Fibroblast of the aortic adventitia (primary cell): ENCODE measurements at regions not wholly inside any gene's neighbourhood (a gene's known extent, or its start where the extent isn't known, plus 50 kb on each side); places are given as distances from the start of the nearest gene placed in this dataset.

ENCODE experiments used
- DNase-seq: peaks from one replicate; pipeline ENCODE4 v3.0.0-alpha.2; 2010; ENCODE audit warnings: low read depth
- H3K4me3 ChIP-seq: 2 replicates; pipeline ENCODE4 v1.5.1; 2011; ENCODE audit warnings: low read depth, mild to moderate bottlenecking, control low read depth, low read length, moderate library complexity
- TF ChIP-seq, protein P1 (sequence below): IDR thresholded peaks from 2 replicates; pipeline ENCODE4 v1.5.1; 2011; ENCODE audit warnings: mild to moderate bottlenecking, low read length, control low read depth, inconsistent platforms; ENCODE audit not compliant: insufficient read depth

DNA sequence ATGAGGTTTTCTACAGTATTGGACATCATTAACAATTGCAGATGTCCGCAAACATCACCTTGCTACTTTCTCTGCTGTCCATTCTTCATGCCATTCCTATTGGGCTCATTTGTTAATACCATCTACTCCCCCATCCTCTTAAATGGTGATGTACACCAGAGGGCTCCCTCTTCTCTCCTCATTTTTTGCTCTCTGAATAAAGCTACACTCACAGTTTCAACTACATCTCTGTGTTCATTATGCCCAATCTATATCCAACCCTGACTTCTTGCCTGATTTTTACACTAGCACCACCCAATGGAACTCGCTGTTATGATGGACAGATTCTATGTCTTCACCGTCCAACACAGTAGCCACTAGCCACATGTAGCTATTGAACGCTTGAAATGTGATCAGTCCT, 288.1 kb upstream of the ID4 start:
- H3K4me3 ChIP-seq = no peak overlapping the region
- TF ChIP-seq, protein P1, sequence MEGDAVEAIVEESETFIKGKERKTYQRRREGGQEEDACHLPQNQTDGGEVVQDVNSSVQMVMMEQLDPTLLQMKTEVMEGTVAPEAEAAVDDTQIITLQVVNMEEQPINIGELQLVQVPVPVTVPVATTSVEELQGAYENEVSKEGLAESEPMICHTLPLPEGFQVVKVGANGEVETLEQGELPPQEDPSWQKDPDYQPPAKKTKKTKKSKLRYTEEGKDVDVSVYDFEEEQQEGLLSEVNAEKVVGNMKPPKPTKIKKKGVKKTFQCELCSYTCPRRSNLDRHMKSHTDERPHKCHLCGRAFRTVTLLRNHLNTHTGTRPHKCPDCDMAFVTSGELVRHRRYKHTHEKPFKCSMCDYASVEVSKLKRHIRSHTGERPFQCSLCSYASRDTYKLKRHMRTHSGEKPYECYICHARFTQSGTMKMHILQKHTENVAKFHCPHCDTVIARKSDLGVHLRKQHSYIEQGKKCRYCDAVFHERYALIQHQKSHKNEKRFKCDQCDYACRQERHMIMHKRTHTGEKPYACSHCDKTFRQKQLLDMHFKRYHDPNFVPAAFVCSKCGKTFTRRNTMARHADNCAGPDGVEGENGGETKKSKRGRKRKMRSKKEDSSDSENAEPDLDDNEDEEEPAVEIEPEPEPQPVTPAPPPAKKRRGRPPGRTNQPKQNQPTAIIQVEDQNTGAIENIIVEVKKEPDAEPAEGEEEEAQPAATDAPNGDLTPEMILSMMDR = peak; percentile 9
- peak; percentile 8 for DNase-seq

DNA sequence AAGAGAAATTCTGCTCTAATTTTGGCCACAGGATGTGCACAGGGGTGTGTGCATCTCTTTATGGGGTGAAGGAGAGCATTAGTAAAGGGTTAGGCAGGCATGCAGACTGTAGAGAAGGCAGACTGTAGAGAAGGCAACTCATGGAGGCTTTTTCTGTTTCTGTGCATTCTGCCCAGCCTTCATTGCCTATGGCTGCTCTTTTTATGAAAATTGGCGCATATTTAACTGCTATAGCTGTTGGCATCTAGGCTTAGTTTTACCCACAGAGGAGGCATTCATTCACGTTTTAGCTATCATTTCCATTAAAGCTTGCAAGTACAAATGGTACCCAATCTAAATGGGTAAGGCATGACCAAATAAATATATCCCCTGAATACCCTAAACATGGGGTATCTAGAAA, 286.8 kb upstream of the ID4 start:
- no peak overlapping the region for H3K4me3 ChIP-seq
- TF ChIP-seq, protein P1 = no peak
- DNase-seq = no peak

DNA sequence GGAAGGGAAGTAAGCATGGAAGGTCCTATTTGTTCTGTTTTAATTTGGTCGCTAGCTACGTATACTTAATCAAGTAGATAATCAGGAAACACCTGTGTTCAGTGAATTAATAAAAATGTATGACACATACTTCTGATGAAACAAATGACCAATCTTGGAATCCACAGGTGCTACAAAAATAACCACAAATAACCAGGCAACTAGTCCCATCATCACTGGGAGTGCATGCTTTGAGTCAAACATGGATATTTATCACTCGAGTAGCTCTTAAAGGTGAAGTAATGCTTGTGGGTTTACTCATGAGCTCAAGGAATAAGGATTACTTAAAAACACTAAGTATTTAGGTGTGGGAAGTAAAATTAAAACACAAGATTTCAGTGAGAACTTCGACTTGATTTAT, 285.6 kb upstream of the ID4 start:
- DNase-seq = no peak
- TF ChIP-seq, protein P1 = no peak
- no peak overlapping the region for H3K4me3 ChIP-seq

DNA sequence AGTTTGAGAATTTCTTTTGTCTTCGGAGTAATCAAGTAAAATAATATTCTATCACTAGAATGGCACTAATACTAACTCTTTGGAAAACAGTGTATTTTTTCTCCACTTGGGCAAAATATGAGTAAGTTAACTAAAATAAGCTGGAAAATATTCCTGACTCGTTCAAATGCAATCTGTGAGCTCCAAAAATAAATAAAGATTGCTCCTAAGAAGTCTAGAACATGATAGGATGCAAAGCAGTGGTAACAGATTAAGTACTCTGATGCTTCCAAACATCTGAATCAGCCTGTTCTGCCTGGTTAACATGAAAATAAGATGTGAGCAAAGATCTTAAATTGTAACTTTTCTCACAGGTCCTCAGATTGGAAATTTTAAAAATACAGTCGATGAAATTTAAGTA, 285.1 kb upstream of the ID4 start:
- TF ChIP-seq, protein P1 = no peak
- DNase-seq = no peak
- no peak overlapping the region for H3K4me3 ChIP-seq

DNA sequence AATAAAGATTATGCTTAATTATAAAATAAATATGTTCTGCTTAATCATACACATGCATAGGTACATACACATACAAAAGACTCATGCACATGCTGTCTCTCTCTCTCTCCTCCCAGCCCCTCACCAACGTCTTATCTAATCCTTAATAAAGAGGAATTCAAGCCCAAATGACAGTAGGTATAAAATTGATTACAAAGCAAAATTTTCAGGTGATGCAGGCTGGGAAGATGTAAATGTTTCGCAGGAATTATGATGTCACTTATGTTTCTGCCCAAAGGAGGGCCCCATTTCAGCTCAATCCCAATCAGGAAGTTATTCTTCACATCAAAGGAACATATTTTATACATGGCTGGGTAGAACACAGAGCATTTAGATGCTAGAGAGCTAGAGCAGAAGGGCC, 284.6 kb upstream of the ID4 start:
- DNase-seq = no peak
- TF ChIP-seq, protein P1 = no peak
- no peak overlapping the region for H3K4me3 ChIP-seq

DNA sequence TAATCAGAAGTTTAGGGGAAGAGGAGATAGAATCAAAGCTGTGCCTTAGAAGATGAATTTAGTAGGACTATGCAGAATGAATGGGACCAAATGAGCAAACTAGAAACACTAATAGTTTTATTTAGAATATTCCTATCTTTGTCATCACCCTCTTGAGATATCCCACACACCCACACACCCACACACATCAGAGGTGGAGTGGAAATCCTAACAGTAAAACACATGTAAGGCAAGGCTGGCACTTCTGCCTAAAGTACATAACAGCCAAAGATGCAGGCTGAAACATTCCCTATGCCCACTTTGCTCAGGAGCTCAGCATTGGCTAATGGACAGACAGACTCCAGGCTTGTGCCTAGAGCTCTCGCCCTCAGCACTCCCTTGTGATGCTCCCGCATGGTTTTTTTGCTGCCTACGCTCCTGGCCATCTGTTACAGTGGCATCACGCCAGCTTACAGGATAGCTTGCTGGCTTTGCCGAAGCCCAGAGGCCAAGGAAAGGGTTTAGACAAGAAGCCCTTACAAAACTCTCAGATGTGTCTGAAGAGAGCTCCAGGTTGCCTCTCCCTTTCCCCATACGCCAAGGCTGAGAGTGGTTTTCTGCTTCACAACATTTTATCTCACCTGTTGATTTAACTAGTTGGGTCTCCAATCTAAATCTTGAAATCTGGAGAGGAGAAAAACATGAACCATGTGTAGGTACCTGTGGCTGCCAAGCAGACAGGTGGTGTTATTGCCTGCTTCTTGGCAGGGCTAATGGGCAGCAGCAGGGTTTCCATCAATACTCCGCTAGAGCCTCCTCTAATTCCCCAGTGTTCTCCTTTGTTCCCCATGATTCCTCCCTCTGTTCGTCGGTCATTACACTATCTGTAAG, 282.6 kb upstream of the ID4 start:
- no peak overlapping the region for H3K4me3 ChIP-seq
- peak; percentile 11 for DNase-seq
- TF ChIP-seq, protein P1 = no peak
